ENCODE measurements at regions not wholly inside any gene's neighbourhood (a gene's known extent, or its start where the extent isn't known, plus 50 kb on each side); places are given as distances from the start of the nearest gene placed in this dataset.

GRCh38 chr2:142756430-142756829 lies 121.0 kb upstream of the KYNU start:
- no peak for DNase-seq (ENCODE audit: insufficient read length, low spot score, missing footprints)
- Histone ChIP-seq H3K27ac (ENCODE audit: low read depth, low read length) (no peak overlapping the region), H3K4me1 (ENCODE audit: insufficient read depth, low read length) (peaks cover 3% of the 10 kb centered on the region), H2AFZ (ENCODE audit: low read length) (no peak overlapping the region), H3K36me3 (ENCODE audit: insufficient read depth, low read length) (no peaks in the 10 kb centered on the region), H3K9me3 (ENCODE audit: low read depth, low read length) (no peaks in the 10 kb centered on the region), H3K4me2 (ENCODE audit: insufficient read depth, low read length) (no peak overlapping the region), H3K27me3 (ENCODE audit: insufficient read depth, low read length) (no peaks in the 10 kb centered on the region), H4K20me1 (ENCODE audit: insufficient read depth, low read length) (no peaks in the 10 kb centered on the region), H3K4me3 (ENCODE audit: insufficient read depth, low read length) (no peak overlapping the region), H3K79me2 (ENCODE audit: insufficient read depth, low read length) (no peaks in the 10 kb centered on the region)
- TF ChIP-seq CTCF (IDR thresholded peaks at IDR 0.05; ENCODE audit: extremely low read depth, low read depth, low read length) = no peak

GRCh38 chr2:142755191-142755590 lies 122.3 kb upstream of the KYNU start:
- no peak overlapping the region for H3K4me2 ChIP-seq (ENCODE audit: insufficient read depth, low read length)
- H4K20me1 ChIP-seq (ENCODE audit: insufficient read depth, low read length) = no peaks in the 10 kb centered on the region
- H3K36me3 ChIP-seq (ENCODE audit: insufficient read depth, low read length) = no peaks in the 10 kb centered on the region
- no peaks in the 10 kb centered on the region for H3K79me2 ChIP-seq (ENCODE audit: insufficient read depth, low read length)
- H3K27ac ChIP-seq (ENCODE audit: low read depth, low read length) = no peak overlapping the region
- no peaks in the 10 kb centered on the region for H3K9me3 ChIP-seq (ENCODE audit: low read depth, low read length)
- DNase-seq (ENCODE audit: insufficient read length, low spot score, missing footprints) = no peak
- H3K4me1 ChIP-seq (ENCODE audit: insufficient read depth, low read length) = peaks cover 3% of the 10 kb centered on the region
- TF ChIP-seq CTCF (IDR thresholded peaks at IDR 0.05; ENCODE audit: extremely low read depth, low read depth, low read length) = no peak
- H3K4me3 ChIP-seq (ENCODE audit: insufficient read depth, low read length) = no peak overlapping the region
- H3K27me3 ChIP-seq (ENCODE audit: insufficient read depth, low read length) = no peaks in the 10 kb centered on the region
- no peak overlapping the region for H2AFZ ChIP-seq (ENCODE audit: low read length)

GRCh38 chr2:142754182-142754581 lies 123.3 kb upstream of the KYNU start:
- H2AFZ ChIP-seq (ENCODE audit: low read length) = no peak overlapping the region
- H3K27me3 ChIP-seq (ENCODE audit: insufficient read depth, low read length) = no peaks in the 10 kb centered on the region
- TF ChIP-seq CTCF (IDR thresholded peaks at IDR 0.05; ENCODE audit: extremely low read depth, low read depth, low read length) = no peak
- H3K4me2 ChIP-seq (ENCODE audit: insufficient read depth, low read length) = no peak overlapping the region
- H3K4me1 ChIP-seq (ENCODE audit: insufficient read depth, low read length) = peaks cover 3% of the 10 kb centered on the region
- no peak overlapping the region for H3K27ac ChIP-seq (ENCODE audit: low read depth, low read length)
- no peak overlapping the region for H3K4me3 ChIP-seq (ENCODE audit: insufficient read depth, low read length)
- DNase-seq (ENCODE audit: insufficient read length, low spot score, missing footprints) = no peak
- no peaks in the 10 kb centered on the region for H3K36me3 ChIP-seq (ENCODE audit: insufficient read depth, low read length)
- no peaks in the 10 kb centered on the region for H3K79me2 ChIP-seq (ENCODE audit: insufficient read depth, low read length)
- H4K20me1 ChIP-seq (ENCODE audit: insufficient read depth, low read length) = no peaks in the 10 kb centered on the region
- no peaks in the 10 kb centered on the region for H3K9me3 ChIP-seq (ENCODE audit: low read depth, low read length)

- H3K4me3 ChIP-seq (ENCODE audit: insufficient read depth, low read length) = no peak overlapping the region
- DNase-seq (ENCODE audit: insufficient read length, low spot score, missing footprints) = no peak
- TF ChIP-seq CTCF (IDR thresholded peaks at IDR 0.05; ENCODE audit: extremely low read depth, low read depth, low read length) = no peak
Observed at GRCh38 chr2:142750858-142751257, 126.6 kb upstream of the KYNU start.

More at GRCh38 chr2:142750858-142751257, 126.6 kb upstream of the KYNU start:
- H3K36me3 ChIP-seq (ENCODE audit: insufficient read depth, low read length) = no peaks in the 10 kb centered on the region
- H2AFZ ChIP-seq (ENCODE audit: low read length) = no peak overlapping the region
- no peak overlapping the region for H3K4me2 ChIP-seq (ENCODE audit: insufficient read depth, low read length)
- no peaks in the 10 kb centered on the region for H3K4me1 ChIP-seq (ENCODE audit: insufficient read depth, low read length)
- no peaks in the 10 kb centered on the region for H3K79me2 ChIP-seq (ENCODE audit: insufficient read depth, low read length)
- no peaks in the 10 kb centered on the region for H3K27me3 ChIP-seq (ENCODE audit: insufficient read depth, low read length)
- no peaks in the 10 kb centered on the region for H3K9me3 ChIP-seq (ENCODE audit: low read depth, low read length)
- H3K27ac ChIP-seq (ENCODE audit: low read depth, low read length) = no peak overlapping the region
- no peaks in the 10 kb centered on the region for H4K20me1 ChIP-seq (ENCODE audit: insufficient read depth, low read length)

Data from osteoblast (primary cell).